ENCODE measurements at regions not wholly inside any gene's neighbourhood (a gene's known extent, or its start where the extent isn't known, plus 50 kb on each side); places are given as distances from the start of the nearest gene placed in this dataset.

DNA sequence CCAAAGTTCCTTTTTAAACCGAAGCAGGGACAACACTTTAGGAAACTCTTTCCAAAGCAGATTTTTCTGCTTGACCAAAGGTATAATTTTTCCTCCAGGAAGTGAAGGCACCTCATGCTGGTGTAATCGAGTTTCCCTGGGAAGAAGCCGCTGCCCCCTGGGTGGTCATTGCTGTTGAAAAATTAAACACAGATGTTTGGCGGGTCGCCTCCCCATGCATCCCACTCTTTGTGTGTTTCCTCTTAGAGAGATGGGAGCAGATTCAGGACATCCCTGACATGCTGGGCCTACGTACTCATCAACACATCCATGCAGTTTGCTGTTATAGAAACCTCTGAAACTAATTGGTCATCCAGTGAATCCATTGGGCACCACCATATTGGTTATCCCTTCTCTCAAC lies 179.2 kb upstream of the HCCS start:
- H3K27me3 ChIP-seq (replicated peaks in 1 of 2; ENCODE audit: control insufficient read depth in 2 of 2, insufficient read depth in 2 of 2, low read length in 1 of 2): no peaks in the 10 kb centered on the region
- H4K20me1 ChIP-seq (ENCODE audit: control insufficient read depth, insufficient read depth): no peaks in the 10 kb centered on the region
- H3K9me3 ChIP-seq (replicated peaks; ENCODE audit: control insufficient read depth, insufficient read depth, low read length): no peaks in the 10 kb centered on the region
- no peaks in the 10 kb centered on the region for H3K36me3 ChIP-seq (ENCODE audit: control insufficient read depth in 2 of 2, insufficient read depth in 2 of 2, low read length in 1 of 2)
- FAIRE-seq (no peak), DNase-seq (ENCODE audit: low read depth, low spot score) (no peak), ATAC-seq (no peak)
- ChIA-PET RAD21 (ENCODE audit: unreplicated experiment) (no interaction called here), SMC1A (ENCODE audit: uncharacterized antibody, unreplicated experiment) (no interaction called here), CTCF (no interaction called here), POLR2A (no interaction called here)
- no peak overlapping the region for H2AFZ ChIP-seq (ENCODE audit: control insufficient read depth, low read depth, low read length)
- no peak overlapping the region for H3K4me3 ChIP-seq
- H3K9ac ChIP-seq (ENCODE audit: control insufficient read depth, insufficient read depth, low read length): no peak overlapping the region
- TF ChIP-seq SRF (IDR thresholded peaks at IDR 0.05; ENCODE audit: low read depth in 2 of 2, low read length in 2 of 2) (no peak), SMAD5 (IDR thresholded peaks at IDR 0.05; ENCODE audit: low read depth) (no peak), TARDBP (IDR thresholded peaks at IDR 0.05; ENCODE audit: borderline replicate concordance) (no peak), MTA2 (IDR thresholded peaks at IDR 0.05; ENCODE audit: low read depth) (no peak), PAX8 (IDR thresholded peaks at IDR 0.05) (no peak)
- no peak overlapping the region for H3K4me2 ChIP-seq (ENCODE audit: control insufficient read depth, insufficient read depth)
- in situ Hi-C loops (cut with MboI): no loop called here
- intact Hi-C loops (cut with micrococcal nuclease; ENCODE audit: unreplicated experiment): no loop called here
- no peaks in the 10 kb centered on the region for H3K79me2 ChIP-seq (ENCODE audit: control insufficient read depth, insufficient read depth, low read length)
- no peaks in the 10 kb centered on the region for H3K4me1 ChIP-seq (ENCODE audit: control insufficient read depth, insufficient read depth, low read length)
- 37% methylated on average over 6 of the region's 6 CpGs for WGBS (ENCODE audit: insufficient coverage, insufficient replicate concordance, low lambda C conversion rate, missing lambda C conversion rate)
- H3K27ac ChIP-seq (ENCODE audit: control insufficient read depth, insufficient read depth): no peak overlapping the region
- BruUV-seq (replicated peaks): no TSS peak

DNA sequence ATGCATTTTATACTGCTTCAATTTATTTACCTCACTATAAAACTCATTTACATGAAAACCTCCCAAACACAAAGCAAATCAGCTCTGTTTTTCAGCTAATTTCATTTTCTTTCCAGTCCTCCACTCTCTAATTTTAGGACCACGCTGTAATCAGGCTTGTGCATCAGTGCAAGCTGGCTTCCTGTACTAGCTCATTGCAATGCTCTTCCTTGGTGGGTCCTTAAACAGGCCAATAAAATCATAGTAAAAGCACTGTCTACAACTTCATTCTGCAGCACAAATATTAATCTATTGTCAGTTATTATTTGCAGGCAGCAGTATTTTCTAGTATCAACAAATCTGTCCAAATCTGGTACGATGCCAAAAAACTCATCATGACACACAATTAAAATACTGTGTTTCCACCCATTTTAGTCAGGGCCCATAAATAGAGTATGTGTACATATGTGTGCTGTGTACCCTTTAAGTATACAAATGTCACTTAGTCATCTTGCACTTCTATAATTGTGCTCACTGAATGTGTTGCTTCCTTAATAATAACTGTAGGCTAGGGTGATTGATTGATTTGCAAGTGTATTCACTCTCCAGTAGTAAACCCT lies 178.2 kb upstream of the HCCS start:
- in situ Hi-C loops (cut with MboI): no loop called here
- 52% methylated on average over 2 of the region's 2 CpGs for WGBS (ENCODE audit: insufficient coverage, insufficient replicate concordance, low lambda C conversion rate, missing lambda C conversion rate)
- ATAC-seq (no peak), DNase-seq (ENCODE audit: low read depth, low spot score) (no peak), FAIRE-seq (no peak)
- H3K27me3 ChIP-seq (replicated peaks in 1 of 2; ENCODE audit: control insufficient read depth in 2 of 2, insufficient read depth in 2 of 2, low read length in 1 of 2): no peaks in the 10 kb centered on the region
- no peak overlapping the region for H3K9ac ChIP-seq (ENCODE audit: control insufficient read depth, insufficient read depth, low read length)
- no peaks in the 10 kb centered on the region for H3K9me3 ChIP-seq (replicated peaks; ENCODE audit: control insufficient read depth, insufficient read depth, low read length)
- no peak overlapping the region for H3K27ac ChIP-seq (ENCODE audit: control insufficient read depth, insufficient read depth)
- ChIA-PET CTCF (interaction anchor here (1.0 kb wide), 1 partner anchor 9 kb away, joined by 3 read pairs; no protein-coding TSS in a partner anchor), POLR2A (no interaction called here), RAD21 (ENCODE audit: unreplicated experiment) (no interaction called here), SMC1A (ENCODE audit: uncharacterized antibody, unreplicated experiment) (interaction anchor here (1.3 kb wide), 1 partner anchor 14 kb away, joined by 3 read pairs; no protein-coding TSS in a partner anchor)
- no peaks in the 10 kb centered on the region for H3K4me1 ChIP-seq (ENCODE audit: control insufficient read depth, insufficient read depth, low read length)
- H2AFZ ChIP-seq (ENCODE audit: control insufficient read depth, low read depth, low read length): no peak overlapping the region
- H3K4me3 ChIP-seq: no peak overlapping the region
- H3K36me3 ChIP-seq (ENCODE audit: control insufficient read depth in 2 of 2, insufficient read depth in 2 of 2, low read length in 1 of 2): no peaks in the 10 kb centered on the region
- TF ChIP-seq, protein P1, sequence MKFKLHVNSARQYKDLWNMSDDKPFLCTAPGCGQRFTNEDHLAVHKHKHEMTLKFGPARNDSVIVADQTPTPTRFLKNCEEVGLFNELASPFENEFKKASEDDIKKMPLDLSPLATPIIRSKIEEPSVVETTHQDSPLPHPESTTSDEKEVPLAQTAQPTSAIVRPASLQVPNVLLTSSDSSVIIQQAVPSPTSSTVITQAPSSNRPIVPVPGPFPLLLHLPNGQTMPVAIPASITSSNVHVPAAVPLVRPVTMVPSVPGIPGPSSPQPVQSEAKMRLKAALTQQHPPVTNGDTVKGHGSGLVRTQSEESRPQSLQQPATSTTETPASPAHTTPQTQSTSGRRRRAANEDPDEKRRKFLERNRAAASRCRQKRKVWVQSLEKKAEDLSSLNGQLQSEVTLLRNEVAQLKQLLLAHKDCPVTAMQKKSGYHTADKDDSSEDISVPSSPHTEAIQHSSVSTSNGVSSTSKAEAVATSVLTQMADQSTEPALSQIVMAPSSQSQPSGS (IDR thresholded peaks at IDR 0.05; ENCODE audit: low read length): no peak
- TF ChIP-seq, protein P2, sequence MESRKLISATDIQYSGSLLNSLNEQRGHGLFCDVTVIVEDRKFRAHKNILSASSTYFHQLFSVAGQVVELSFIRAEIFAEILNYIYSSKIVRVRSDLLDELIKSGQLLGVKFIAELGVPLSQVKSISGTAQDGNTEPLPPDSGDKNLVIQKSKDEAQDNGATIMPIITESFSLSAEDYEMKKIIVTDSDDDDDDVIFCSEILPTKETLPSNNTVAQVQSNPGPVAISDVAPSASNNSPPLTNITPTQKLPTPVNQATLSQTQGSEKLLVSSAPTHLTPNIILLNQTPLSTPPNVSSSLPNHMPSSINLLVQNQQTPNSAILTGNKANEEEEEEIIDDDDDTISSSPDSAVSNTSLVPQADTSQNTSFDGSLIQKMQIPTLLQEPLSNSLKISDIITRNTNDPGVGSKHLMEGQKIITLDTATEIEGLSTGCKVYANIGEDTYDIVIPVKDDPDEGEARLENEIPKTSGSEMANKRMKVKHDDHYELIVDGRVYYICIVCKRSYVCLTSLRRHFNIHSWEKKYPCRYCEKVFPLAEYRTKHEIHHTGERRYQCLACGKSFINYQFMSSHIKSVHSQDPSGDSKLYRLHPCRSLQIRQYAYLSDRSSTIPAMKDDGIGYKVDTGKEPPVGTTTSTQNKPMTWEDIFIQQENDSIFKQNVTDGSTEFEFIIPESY (IDR thresholded peaks at IDR 0.05): no peak
- H3K79me2 ChIP-seq (ENCODE audit: control insufficient read depth, insufficient read depth, low read length): no peaks in the 10 kb centered on the region
- no peak overlapping the region for H3K4me2 ChIP-seq (ENCODE audit: control insufficient read depth, insufficient read depth)
- intact Hi-C loops (cut with micrococcal nuclease; ENCODE audit: unreplicated experiment): no loop called here
- no TSS peak for BruUV-seq (replicated peaks)
- no peaks in the 10 kb centered on the region for H4K20me1 ChIP-seq (ENCODE audit: control insufficient read depth, insufficient read depth)
